GM12872 (cell line): ENCODE measurements at regions not wholly inside any gene's neighbourhood (a gene's known extent, or its start where the extent isn't known, plus 50 kb on each side); places are given as distances from the start of the nearest gene placed in this dataset.

Experiments used
- CTCF ChIP-seq: IDR thresholded peaks from 3 replicates; pipeline ENCODE4 v1.5.1; 2011; ENCODE audit warnings: low read depth, mild to moderate bottlenecking, low read length, moderate library complexity; ENCODE audit not compliant: insufficient read depth

DNA sequence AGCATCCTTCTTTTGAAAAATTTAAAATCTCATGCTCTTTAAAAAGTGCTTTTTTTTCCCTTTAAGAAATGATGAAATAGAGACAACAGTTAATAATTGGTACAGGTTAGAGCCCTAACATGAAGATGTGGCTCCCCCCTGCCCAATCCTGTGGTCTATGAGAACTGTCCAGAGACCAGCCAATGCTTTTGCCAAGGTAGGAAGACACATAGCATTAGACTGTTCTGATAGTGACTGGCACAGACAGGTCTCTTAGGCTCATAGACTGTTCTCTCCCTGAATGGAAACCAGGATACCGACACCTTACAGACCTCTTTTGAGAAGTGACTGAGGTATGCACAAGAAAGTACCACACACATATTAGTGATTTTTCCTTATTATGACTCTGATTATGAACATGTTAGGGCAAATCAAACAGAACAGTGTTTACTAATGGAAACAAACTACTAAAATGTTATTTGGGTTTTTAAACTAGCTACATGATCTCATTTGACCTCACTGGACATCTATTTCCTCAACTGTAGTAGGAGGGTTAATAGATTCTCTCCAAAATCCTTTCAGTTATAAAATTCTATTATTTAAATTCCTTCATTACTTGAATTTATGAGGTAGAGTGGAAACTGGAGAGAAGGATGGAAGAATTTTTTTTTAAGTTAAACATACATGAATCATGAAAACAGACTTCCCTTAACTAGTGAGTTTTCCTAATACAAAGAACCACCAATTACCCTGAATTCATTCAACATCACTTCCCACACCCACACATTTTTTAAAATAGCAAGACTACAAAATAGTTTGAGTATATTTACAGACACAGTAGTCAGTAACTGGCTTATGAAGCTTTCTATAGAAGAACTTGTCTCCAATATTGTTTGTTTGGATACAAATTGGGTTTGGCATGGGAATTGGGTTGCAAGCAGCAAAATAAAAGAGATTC lies 120.4 kb downstream of the OGFRL1 start:
- TF ChIP-seq CTCF, result no peak

DNA sequence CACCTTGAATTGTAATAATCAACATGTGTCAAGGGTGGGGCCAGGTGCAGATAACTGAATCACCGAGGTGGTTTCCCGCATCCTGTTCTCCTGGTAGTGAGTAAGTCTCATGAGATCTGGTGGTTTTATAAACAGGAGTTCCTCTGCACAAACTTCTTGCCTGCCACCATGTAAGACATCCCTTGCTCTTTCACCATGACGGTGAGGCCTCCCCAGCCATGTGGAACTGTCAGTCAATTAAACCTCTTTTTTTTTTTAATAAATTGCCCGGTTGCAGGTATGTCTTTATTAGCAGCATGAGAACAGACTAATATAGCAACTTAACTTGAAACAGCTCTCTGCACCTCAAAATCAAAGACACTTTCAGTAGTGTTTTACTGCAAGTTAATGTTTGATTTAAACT lies 121.6 kb downstream of the OGFRL1 start:
- TF ChIP-seq CTCF, result no peak

GRCh38 chr6:71410681-71411080 lies 122.1 kb downstream of the OGFRL1 start:
- no peak for TF ChIP-seq CTCF

DNA sequence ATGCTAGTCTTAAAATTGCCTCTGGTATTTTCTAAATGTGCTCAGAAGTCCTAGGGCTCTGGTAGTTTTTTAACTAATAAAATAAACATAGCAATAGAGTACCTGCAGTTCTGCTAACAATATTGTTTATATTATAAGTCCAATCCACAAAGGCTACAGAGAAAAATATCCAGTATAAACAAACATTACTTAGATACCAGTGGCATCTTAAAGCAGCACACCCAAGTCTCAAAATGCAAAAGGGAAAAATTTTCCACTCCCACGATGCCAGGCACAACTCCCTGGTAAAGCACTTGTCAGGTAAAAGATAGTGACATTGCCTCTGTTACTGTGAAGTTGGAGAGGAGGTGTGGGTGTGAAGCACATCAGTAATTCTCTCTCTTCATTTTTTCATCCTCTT lies 123.3 kb downstream of the OGFRL1 start:
- no peak for TF ChIP-seq CTCF

- TF ChIP-seq CTCF, result no peak
Measured at GRCh38 chr6:71412559-71413140, 124.0 kb downstream of the OGFRL1 start.

DNA sequence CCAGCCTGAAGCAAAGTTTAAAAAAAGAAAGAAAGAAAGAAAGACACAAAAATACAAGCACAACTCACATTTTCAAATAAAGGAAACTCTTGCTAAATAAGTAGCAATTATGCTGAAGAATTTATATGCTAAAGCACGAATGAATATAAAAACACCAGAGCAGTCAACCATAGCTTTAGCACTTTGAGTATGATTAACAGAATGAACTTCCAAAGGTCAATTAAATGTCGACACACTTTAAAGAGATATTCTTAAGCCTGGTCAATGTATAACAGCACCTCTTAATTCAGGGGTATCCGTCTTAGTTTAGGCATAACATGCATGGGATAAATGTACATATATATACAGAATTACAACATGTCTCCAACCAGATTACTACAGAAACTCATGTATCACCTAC lies 125.9 kb downstream of the OGFRL1 start:
- TF ChIP-seq CTCF, result no peak

DNA sequence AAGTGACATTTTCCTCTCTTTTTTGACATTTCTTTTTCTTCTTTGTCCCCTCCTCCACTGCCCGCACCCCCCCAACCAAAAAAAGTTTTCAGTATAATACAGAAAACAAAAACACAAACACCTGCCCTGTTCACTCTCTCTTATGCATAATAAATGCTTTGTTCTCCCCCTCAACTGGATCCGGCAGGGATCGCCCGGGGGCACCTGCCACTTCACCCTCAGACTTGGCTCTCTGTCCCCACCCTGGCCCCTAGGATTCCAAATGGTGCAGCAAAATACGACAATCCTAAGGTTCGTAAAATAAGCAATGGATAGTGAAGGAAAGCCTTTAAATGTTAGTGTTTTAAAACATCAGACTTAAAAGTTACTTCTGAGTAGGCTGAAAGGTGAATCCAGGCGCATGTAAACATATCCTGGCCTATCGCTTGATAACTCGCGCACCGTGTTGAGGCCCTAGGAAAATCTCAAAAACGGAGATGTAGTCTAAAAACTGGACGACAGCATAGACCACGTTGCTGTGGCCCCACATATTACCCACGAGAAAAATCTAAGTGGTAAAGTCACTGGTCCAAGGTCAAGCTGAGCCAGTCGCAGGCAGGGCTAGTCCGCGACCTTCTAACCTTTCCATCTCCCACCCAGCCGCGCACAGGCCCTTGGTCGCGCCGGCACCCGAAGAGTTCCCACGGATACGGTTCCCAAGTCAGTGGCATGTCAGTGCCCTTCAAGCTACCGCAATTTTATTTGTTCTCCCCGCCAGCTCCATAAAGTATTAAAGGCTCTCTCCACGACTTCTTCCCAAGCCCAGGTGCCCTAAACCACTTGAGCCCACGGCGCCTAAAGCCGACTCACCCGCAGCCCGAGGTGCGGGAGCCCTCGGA lies 130.8 kb downstream of the OGFRL1 start:
- TF ChIP-seq CTCF, result no peak
